ENCODE measurements at regions not wholly inside any gene's neighbourhood (a gene's known extent, or its start where the extent isn't known, plus 50 kb on each side); places are given as distances from the start of the nearest gene placed in this dataset.
A peak's percentile ranks its signal among the peaks of the same experiment; 100 is the strongest.

- no peak for DNase-seq
These were observed 139.1 kb downstream of the KDR start for GRCh38 chr4:54986095-54986846.

GRCh38 chr4:54976682-54977081 is 148.7 kb downstream of the KDR start:
- no peak for DNase-seq

- no peak for DNase-seq
These were observed 149.4 kb downstream of the KDR start for GRCh38 chr4:54976031-54976430.

GRCh38 chr4:54973784-54974183 is 151.6 kb downstream of the KDR start:
- DNase-seq, result no peak

- no peak for DNase-seq
These were observed 153.9 kb downstream of the KDR start for GRCh38 chr4:54971474-54971950.

GRCh38 chr4:54967289-54967688 is 158.1 kb downstream of the KDR start:
- DNase-seq, result no peak

GRCh38 chr4:54961357-54961975 is 163.9 kb downstream of the KDR start:
- no peak for DNase-seq

- DNase-seq, result no peak
These were observed 165.7 kb downstream of the KDR start for GRCh38 chr4:54959651-54960116.

GRCh38 chr4:54959131-54959530 is 166.3 kb downstream of the KDR start:
- no peak for DNase-seq

- DNase-seq, result no peak
These were observed 167.2 kb downstream of the KDR start for GRCh38 chr4:54958236-54958635.

- DNase-seq, result no peak
These were observed 170.6 kb downstream of the KDR start for GRCh38 chr4:54954656-54955388.

- DNase-seq, result no peak
These were observed 178.7 kb downstream of the KDR start for GRCh38 chr4:54946741-54947140.

GRCh38 chr4:54945838-54946237 is 179.6 kb downstream of the KDR start:
- DNase-seq, result no peak

GRCh38 chr4:54942721-54943120 is 182.7 kb downstream of the KDR start:
- no peak for DNase-seq

- no peak for DNase-seq
These were observed 183.3 kb downstream of the KDR start for GRCh38 chr4:54941994-54942552.

- peak; percentile 47 for DNase-seq
These were observed 184.2 kb downstream of the KDR start for GRCh38 chr4:54940996-54941865.

- DNase-seq, result no peak
These were observed 187.9 kb downstream of the KDR start for GRCh38 chr4:54937501-54937900.

- DNase-seq, result no peak
These were observed 191.8 kb downstream of the KDR start for GRCh38 chr4:54933579-54933978.

GRCh38 chr4:54930226-54930625 is 195.2 kb downstream of the KDR start:
- DNase-seq, result no peak

GRCh38 chr4:54929459-54929858 is 195.9 kb downstream of the KDR start:
- no peak for DNase-seq

GRCh38 chr4:54924891-54925290 is 200.5 kb downstream of the KDR start:
- DNase-seq, result no peak

- DNase-seq, result no peak
These were observed 210.1 kb downstream of the KDR start for GRCh38 chr4:54915276-54915675.

All from stimulated activated CD4-positive, alpha-beta T cell treated with anti-CD3 and anti-CD28 coated beads, Interleukin-4, amount 100 ng/mL, for 1 hour (primary cell).